Neural cell (in vitro differentiated cells): ENCODE measurements at regions not wholly inside any gene's neighbourhood (a gene's known extent, or its start where the extent isn't known, plus 50 kb on each side); places are given as distances from the start of the nearest gene placed in this dataset.

Experiments
- CTCF ChIP-seq: fragments of 450-650 bp; IDR thresholded peaks from 2 replicates; pipeline ENCODE4 v1.5.1; 2014; ENCODE audit warnings: antibody characterized with exemption, mild to moderate bottlenecking, moderate library complexity; ENCODE audit not compliant: poor library complexity, severe bottlenecking
- EP300 ChIP-seq: fragments of 450-650 bp; conservative IDR thresholded peaks from 2 replicates; pipeline ENCODE4 v1.6.1; 2014; ENCODE audit warnings: antibody characterized with exemption, mild to moderate bottlenecking, moderate library complexity; ENCODE audit not compliant: poor library complexity, severe bottlenecking
- EZH2 ChIP-seq: fragments of 200-600, 300-800 bp; shearing (Covaris generic), sonication (generic); IDR thresholded peaks from 2 replicates; pipeline ENCODE4 v1.6.1; 2014; ENCODE audit warnings: antibody characterized with exemption, low read length, borderline replicate concordance, mild to moderate bottlenecking; ENCODE audit not compliant: insufficient read depth, poor library complexity, severe bottlenecking
- POLR2AphosphoS5 ChIP-seq: IDR thresholded peaks from 2 replicates; pipeline ENCODE4 v1.6.1; 2012
- TAF1 ChIP-seq: IDR thresholded peaks from 2 replicates; pipeline ENCODE4 v1.6.1; 2012; ENCODE audit warnings: low read depth

- TF ChIP-seq CTCF (no peak), EZH2 (no peak), EP300 (no peak), POLR2AphosphoS5 (no peak), TAF1 (no peak)
Measured at GRCh38 chr5:3179220-3179619, 416.4 kb upstream of the IRX1 start.
